H9 (cell line): ENCODE measurements at regions not wholly inside any gene's neighbourhood (a gene's known extent, or its start where the extent isn't known, plus 50 kb on each side); places are given as distances from the start of the nearest gene placed in this dataset.

Experiments
- DNase-seq: peaks from one replicate; pipeline ENCODE4 v3.0.0-alpha.2; 2017
- H2AFZ ChIP-seq: one replicate; pipeline ENCODE4 v1.6.1; 2013; ENCODE audit warnings: mild to moderate bottlenecking, low read length, control low read depth, moderate library complexity
- H2AK5ac ChIP-seq: 2 replicates; pipeline ENCODE4 v1.6.1; 2013; ENCODE audit warnings: low read length, control low read depth, mixed read lengths; ENCODE audit not compliant: insufficient read length
- H2BK120ac ChIP-seq: one replicate; pipeline ENCODE4 v1.6.1; 2013; ENCODE audit warnings: low read depth, mild to moderate bottlenecking, low read length, control low read depth, inconsistent platforms; ENCODE audit not compliant: poor library complexity, severe bottlenecking
- H2BK12ac ChIP-seq: 2 replicates; pipeline ENCODE4 v1.6.1; 2013; ENCODE audit warnings: low read length, control low read depth, mixed read lengths, low read depth; ENCODE audit not compliant: insufficient read length
- H2BK15ac ChIP-seq: 2 replicates; pipeline ENCODE4 v1.6.1; 2013; ENCODE audit warnings: low read depth, low read length, control low read depth
- H2BK20ac ChIP-seq: one replicate; pipeline ENCODE4 v1.6.1; 2013; ENCODE audit warnings: low read depth, mild to moderate bottlenecking, low read length, control low read depth, inconsistent platforms; ENCODE audit not compliant: poor library complexity, severe bottlenecking
- H2BK5ac ChIP-seq: 2 replicates; pipeline ENCODE4 v1.6.1; 2013; ENCODE audit warnings: low read length, control low read depth, mixed read lengths; ENCODE audit not compliant: insufficient read length
- H3K14ac ChIP-seq: 2 replicates; pipeline ENCODE4 v1.6.1; 2013; ENCODE audit warnings: low read length, control low read depth; ENCODE audit not compliant: insufficient read depth
- H3K18ac ChIP-seq: 2 replicates; pipeline ENCODE4 v1.6.1; 2013; ENCODE audit warnings: low read depth, mild to moderate bottlenecking, mixed read lengths, low read length, control low read depth; ENCODE audit not compliant: insufficient read length
- H3K23ac ChIP-seq: 2 replicates; pipeline ENCODE4 v1.6.1; 2013; ENCODE audit warnings: low read length, control low read depth, mixed read lengths, low read depth; ENCODE audit not compliant: insufficient read length
- H3K23me2 ChIP-seq: 2 replicates; pipeline ENCODE4 v1.6.1; 2013; ENCODE audit warnings: low read depth, mild to moderate bottlenecking, mixed read lengths, low read length, control low read depth; ENCODE audit not compliant: insufficient read length, poor library complexity, severe bottlenecking
- H3K27ac ChIP-seq: 2 replicates; pipeline ENCODE4 v1.5.1; 2013; ENCODE audit warnings: low read length, control low read depth, mixed read lengths, low read depth; ENCODE audit not compliant: insufficient read length
- H3K27me3 ChIP-seq: 2 replicates; pipeline ENCODE4 v1.6.1; 2013; ENCODE audit warnings: low read length, control low read depth, inconsistent platforms; ENCODE audit not compliant: insufficient read depth
- H3K4ac ChIP-seq: 2 replicates; pipeline ENCODE4 v1.6.1; 2013; ENCODE audit warnings: low read depth, mild to moderate bottlenecking, control low read depth, inconsistent platforms, low read length, moderate library complexity
- H3K4me1 ChIP-seq: 2 replicates; pipeline ENCODE4 v1.6.1; 2013; ENCODE audit warnings: low read length, control low read depth, inconsistent platforms; ENCODE audit not compliant: insufficient read depth
- H3K4me2 ChIP-seq: 2 replicates; pipeline ENCODE4 v1.6.1; 2013; ENCODE audit warnings: low read length, control low read depth, mixed read lengths; ENCODE audit not compliant: insufficient read length, insufficient read depth
- H3K56ac ChIP-seq: 2 replicates; pipeline ENCODE4 v1.6.1; 2013; ENCODE audit warnings: low read depth, mild to moderate bottlenecking, mixed read lengths, low read length, control low read depth; ENCODE audit not compliant: insufficient read length
- H3K79me1 ChIP-seq: 2 replicates; pipeline ENCODE4 v1.6.1; 2013; ENCODE audit warnings: low read depth, mild to moderate bottlenecking, moderate library complexity, low read length, control low read depth, inconsistent platforms; ENCODE audit not compliant: insufficient read depth, poor library complexity, severe bottlenecking
- H3K79me2 ChIP-seq: 2 replicates; pipeline ENCODE4 v1.6.1; 2013; ENCODE audit warnings: low read length, control low read depth, inconsistent platforms; ENCODE audit not compliant: insufficient read depth
- H3K9ac ChIP-seq: 2 replicates; pipeline ENCODE4 v1.6.1; 2013; ENCODE audit warnings: low read length, control low read depth, mixed read lengths; ENCODE audit not compliant: insufficient read length; ENCODE audit errors: extremely low read depth
- H3K9me3 ChIP-seq: one replicate; pipeline ENCODE4 v1.6.1; 2013; ENCODE audit warnings: low read depth, low read length, inconsistent platforms; ENCODE audit not compliant: control insufficient read depth
- H3T11ph ChIP-seq: one replicate; pipeline ENCODE4 v1.6.1; 2013; ENCODE audit warnings: mild to moderate bottlenecking, low read length, control low read depth, inconsistent platforms
- H4K20me1 ChIP-seq: one replicate; pipeline ENCODE4 v1.6.1; 2013; ENCODE audit not compliant: control insufficient read depth, insufficient read length, insufficient read depth
- H4K5ac ChIP-seq: 2 replicates; pipeline ENCODE4 v1.6.1; 2013; ENCODE audit warnings: low read depth, mild to moderate bottlenecking, mixed read lengths, low read length, control low read depth; ENCODE audit not compliant: insufficient read length
- H4K8ac ChIP-seq: replicated peaks from 2 replicates; pipeline ENCODE4 v1.6.1; 2013; ENCODE audit warnings: low read length, control low read depth, mixed read lengths, low read depth; ENCODE audit not compliant: insufficient read length
- H4K91ac ChIP-seq: 2 replicates; pipeline ENCODE4 v1.6.1; 2013; ENCODE audit warnings: low read depth, mild to moderate bottlenecking, moderate library complexity, mixed read lengths, low read length, control low read depth; ENCODE audit not compliant: insufficient read length
- H3K27ac Mint-ChIP-seq, 3 experiments: 2 replicates in 2 of 3; 3 replicates in 1 of 3; pipeline ENCODE4 v1.8.0; 2020 to 2021; ENCODE audit warnings: mixed read lengths in 3 of 3, mild to moderate bottlenecking in 1 of 3, moderate library complexity in 1 of 3
- H3K27me3 Mint-ChIP-seq: 2 replicates; pipeline ENCODE4 v1.8.0; 2021; ENCODE audit warnings: low read depth, mild to moderate bottlenecking, moderate library complexity, mixed read lengths
- H3K36me3 Mint-ChIP-seq, 3 experiments: 2 replicates in 2 of 3; 3 replicates in 1 of 3; pipeline ENCODE4 v1.8.0; 2020 to 2021; ENCODE audit warnings: low read depth in 3 of 3, mixed read lengths in 3 of 3; ENCODE audit not compliant: insufficient read depth in 1 of 3
- H3K4me1 Mint-ChIP-seq, 2 experiments: 2 replicates each; pipeline ENCODE4 v1.8.0; 2020; ENCODE audit warnings: mixed read lengths in 2 of 2
- H3K4me3 Mint-ChIP-seq, 2 experiments: 2 replicates in 1 of 2; 3 replicates in 1 of 2; pipeline ENCODE4 v1.8.0; 2020 to 2021; ENCODE audit warnings: mild to moderate bottlenecking in 2 of 2, mixed read lengths in 2 of 2, moderate library complexity in 1 of 2
- H3K9me3 Mint-ChIP-seq, 2 experiments: 2 replicates in 1 of 2; 3 replicates in 1 of 2; pipeline ENCODE4 v1.8.0; 2020; ENCODE audit warnings: mild to moderate bottlenecking in 2 of 2, mixed read lengths in 2 of 2, moderate library complexity in 1 of 2
- WGBS: extraction: QIAGEN DNeasy Blood & Tissue Kit; methylation state at CpG from one replicate; pipeline ENCODE4 v1.1.7; 2013; ENCODE audit warnings: missing lambda C conversion rate, low lambda C conversion rate, mixed read lengths; ENCODE audit not compliant: insufficient read length; ENCODE audit errors: extremely low coverage; 5-methylcytosine and 5-hydroxymethylcytosine counted together
- TF ChIP-seq, protein P1 (sequence below): fragments of 200-600 bp; sonication (generic); conservative IDR thresholded peaks from 3 replicates; pipeline ENCODE4 v1.8.0; 2021; ENCODE audit warnings: antibody characterized with exemption, mild to moderate bottlenecking

GRCh38 chr11:71170624-71171423 lies 81.6 kb downstream of the SHANK2 start:
- Mint-ChIP-seq H3K27ac (peak overlapping the region in 1 of 3 experiments; percentile 48; a peak in 1 of 7 replicates), H3K4me1 (peaks cover 11 to 17% of the 10 kb centered on the region in 2 experiments), H3K27me3 (no peaks in the 10 kb centered on the region; the same call in 1 of the 2 replicates), H3K36me3 (peaks cover 9 to 14% (median 11%) of the 10 kb centered on the region in 3 experiments), H3K9me3 (peaks cover 4 to 7% of the 10 kb centered on the region in 2 experiments; a peak in 4 of 5 replicates), H3K4me3 (no peak overlapping the region)
- Histone ChIP-seq H4K91ac (no peak overlapping the region), H3K9ac (no peak overlapping the region), H3K18ac (no peak overlapping the region), H3K9me3 (peaks cover 7% of the 10 kb centered on the region), H3T11ph (no peak overlapping the region), H3K23ac (no peak overlapping the region), H2BK20ac (no peak overlapping the region), H2AK5ac (no peak overlapping the region), H2BK15ac (no peak overlapping the region), H2AFZ (no peak overlapping the region), H3K79me2 (no peaks in the 10 kb centered on the region; the same call in 1 of the 2 replicates), H4K8ac (no peak overlapping the region), H3K4ac (no peak overlapping the region), H2BK5ac (no peak overlapping the region), H3K4me1 (peaks cover 8% of the 10 kb centered on the region), H4K5ac (no peak overlapping the region), H3K27ac (no peak overlapping the region), H3K56ac (no peak overlapping the region), H4K20me1 (no peaks in the 10 kb centered on the region), H2BK12ac (no peak overlapping the region), H3K79me1 (no peaks in the 10 kb centered on the region), H3K27me3 (no peaks in the 10 kb centered on the region), H2BK120ac (no peak overlapping the region), H3K14ac (no peak overlapping the region; the same call in 1 of the 2 replicates), H3K23me2 (no peaks in the 10 kb centered on the region), H3K4me2 (no peak overlapping the region)
- DNase-seq, result no peak
- TF ChIP-seq, protein P1, sequence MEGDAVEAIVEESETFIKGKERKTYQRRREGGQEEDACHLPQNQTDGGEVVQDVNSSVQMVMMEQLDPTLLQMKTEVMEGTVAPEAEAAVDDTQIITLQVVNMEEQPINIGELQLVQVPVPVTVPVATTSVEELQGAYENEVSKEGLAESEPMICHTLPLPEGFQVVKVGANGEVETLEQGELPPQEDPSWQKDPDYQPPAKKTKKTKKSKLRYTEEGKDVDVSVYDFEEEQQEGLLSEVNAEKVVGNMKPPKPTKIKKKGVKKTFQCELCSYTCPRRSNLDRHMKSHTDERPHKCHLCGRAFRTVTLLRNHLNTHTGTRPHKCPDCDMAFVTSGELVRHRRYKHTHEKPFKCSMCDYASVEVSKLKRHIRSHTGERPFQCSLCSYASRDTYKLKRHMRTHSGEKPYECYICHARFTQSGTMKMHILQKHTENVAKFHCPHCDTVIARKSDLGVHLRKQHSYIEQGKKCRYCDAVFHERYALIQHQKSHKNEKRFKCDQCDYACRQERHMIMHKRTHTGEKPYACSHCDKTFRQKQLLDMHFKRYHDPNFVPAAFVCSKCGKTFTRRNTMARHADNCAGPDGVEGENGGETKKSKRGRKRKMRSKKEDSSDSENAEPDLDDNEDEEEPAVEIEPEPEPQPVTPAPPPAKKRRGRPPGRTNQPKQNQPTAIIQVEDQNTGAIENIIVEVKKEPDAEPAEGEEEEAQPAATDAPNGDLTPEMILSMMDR, result no peak
- no CpG with 5 or more reads among the region's 31 CpGs for WGBS
